ENCODE measurements at regions not wholly inside any gene's neighbourhood (a gene's known extent, or its start where the extent isn't known, plus 50 kb on each side); places are given as distances from the start of the nearest gene placed in this dataset.

DNA sequence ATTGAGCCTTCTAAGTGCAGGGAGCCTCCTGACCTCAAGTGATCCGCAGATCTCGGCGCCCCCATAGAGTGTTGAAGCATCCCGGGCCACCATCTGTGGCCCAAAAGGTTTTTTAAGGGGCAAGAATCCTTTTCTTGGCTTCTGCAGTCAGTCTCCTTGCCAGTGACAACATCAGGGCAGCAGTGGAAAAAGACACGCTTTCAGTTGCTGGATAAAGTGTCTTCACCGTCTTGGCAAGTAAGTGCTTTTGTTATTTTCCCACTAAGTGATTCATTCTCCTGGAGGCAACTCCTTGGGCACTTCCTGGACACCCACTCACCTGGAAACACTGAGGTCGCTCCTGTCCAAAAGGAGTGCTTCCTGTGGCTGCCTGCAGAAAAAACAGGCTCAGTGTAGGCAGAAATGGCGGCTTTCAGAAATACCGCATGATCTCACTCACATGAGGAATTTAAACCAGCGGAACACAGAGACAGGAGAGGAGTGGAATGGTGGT lies 71.7 kb upstream of the ABHD2 start:
- Histone ChIP-seq H3K9me3 (peaks cover 18% of the 10 kb centered on the region; the same call in 1 of the 3 replicates), H3K4me1 (peaks cover 17% of the 10 kb centered on the region), H3K4me2 (no peak overlapping the region; the same call in 2 of the 3 replicates), H3K27ac (peak overlapping the region in 1 of 2 experiments; percentile 79; a peak in 3 of 6 replicates), H3K4me3 (no peak overlapping the region)
- ChIA-PET POLR2A (interaction anchor here (1.0 kb wide), 1 partner anchor 35 kb away, joined by 3 read pairs; no protein-coding TSS in a partner anchor), CTCF (interaction anchor here (0.6 to 32.0 kb wide), 38 partner anchors 8 to 226 kb away, joined by 3 to 851 read pairs (median 4); partner anchors contain the start of genes HAPLN3 and MFGE8)
- WGBS (ENCODE audit: missing lambda C conversion rate) = 83% methylated on average over 10 of the region's 10 CpGs
- no peak for TF ChIP-seq HOXB13 (CRISPR knock-in tag; IDR thresholded peaks at IDR 0.05; ENCODE audit: low read depth)
- TF ChIP-seq KDM1A (IDR thresholded peaks at IDR 0.05; ENCODE audit: low read depth) = no peak
- no peak for TF ChIP-seq SREBF2 (IDR thresholded peaks at IDR 0.05)
- TF ChIP-seq CHD2 (IDR thresholded peaks at IDR 0.05; ENCODE audit: low read length, partially characterized antibody) = no peak
- no peak for TF ChIP-seq TFCP2L1 (CRISPR knock-in tag; IDR thresholded peaks at IDR 0.05)
- TF ChIP-seq, protein P1, sequence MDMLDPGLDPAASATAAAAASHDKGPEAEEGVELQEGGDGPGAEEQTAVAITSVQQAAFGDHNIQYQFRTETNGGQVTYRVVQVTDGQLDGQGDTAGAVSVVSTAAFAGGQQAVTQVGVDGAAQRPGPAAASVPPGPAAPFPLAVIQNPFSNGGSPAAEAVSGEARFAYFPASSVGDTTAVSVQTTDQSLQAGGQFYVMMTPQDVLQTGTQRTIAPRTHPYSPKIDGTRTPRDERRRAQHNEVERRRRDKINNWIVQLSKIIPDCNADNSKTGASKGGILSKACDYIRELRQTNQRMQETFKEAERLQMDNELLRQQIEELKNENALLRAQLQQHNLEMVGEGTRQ (IDR thresholded peaks at IDR 0.05) = no peak
- DNase-seq (ENCODE audit: low read depth in 1 of 2, low spot score in 1 of 2) = no peak
- FAIRE-seq = no peak
- peak; percentile 15 to 33; a peak in 4 of 6 replicates for ATAC-seq

DNA sequence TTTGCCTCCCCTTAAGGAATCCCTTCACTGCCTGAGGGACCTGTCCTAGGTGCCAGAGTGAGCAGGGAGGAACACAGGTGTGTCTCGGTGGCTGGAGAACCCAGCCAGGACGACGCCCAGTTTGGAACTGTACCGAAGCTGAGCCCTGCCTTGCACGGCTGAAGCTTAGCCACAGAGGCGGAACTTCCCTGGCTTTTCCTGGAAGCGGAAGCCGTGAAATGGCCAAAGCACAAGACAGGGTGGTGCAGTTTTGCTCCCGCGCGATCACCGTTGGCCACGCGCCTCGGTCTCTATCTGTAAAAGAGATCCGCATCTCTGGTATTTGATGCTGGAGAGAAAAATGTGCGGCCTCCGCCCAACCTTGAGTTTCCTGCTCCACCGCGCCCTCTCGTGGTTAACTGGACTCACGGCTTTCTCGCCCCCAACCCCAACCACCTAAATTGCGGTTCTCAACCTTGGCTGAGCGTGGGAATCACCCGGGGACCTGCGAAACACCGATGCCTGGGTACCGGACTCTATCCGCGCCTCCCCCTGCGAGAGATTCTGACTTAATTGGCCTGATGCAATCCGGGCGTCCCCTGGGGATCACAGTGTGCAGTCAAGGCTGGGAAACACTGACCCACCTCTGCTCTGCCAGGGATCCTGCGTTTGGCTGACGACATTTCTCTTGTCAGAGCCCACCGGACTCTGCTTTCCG lies 70.7 kb upstream of the ABHD2 start:
- FAIRE-seq (no peak), ATAC-seq (peak; percentile 90 to 95), DNase-seq (ENCODE audit: low read depth in 1 of 2, low spot score in 1 of 2) (peak; percentile 82 to 84)
- 4% methylated on average over 37 of the region's 38 CpGs for WGBS (ENCODE audit: missing lambda C conversion rate)
- H3K27ac ChIP-seq = peak overlapping the region; percentile 68 to 79
- H3K4me1 ChIP-seq = peaks cover 17% of the 10 kb centered on the region
- peak overlapping the region; percentile 85 for H3K4me2 ChIP-seq
- TF ChIP-seq SMC3 (IDR thresholded peaks at IDR 0.05) (peak; percentile 99), RAD21 (conservative IDR thresholded peaks at IDR 0.05 in 1 of 2, IDR thresholded peaks at IDR 0.05 in 1 of 2) (peak; percentile 93 to 95), JUNB (IDR thresholded peaks at IDR 0.05) (no peak), ZC3H11A (IDR thresholded peaks at IDR 0.05) (no peak), BHLHE40 (IDR thresholded peaks at IDR 0.05; ENCODE audit: low read depth, low read length) (no peak), RCOR1 (IDR thresholded peaks at IDR 0.05; ENCODE audit: low read depth, low read length) (no peak), GATA3 (IDR thresholded peaks at IDR 0.05; ENCODE audit: borderline replicate concordance) (peak; percentile 32; the same call in 1 of the 2 replicates)
- TF ChIP-seq, protein P2, sequence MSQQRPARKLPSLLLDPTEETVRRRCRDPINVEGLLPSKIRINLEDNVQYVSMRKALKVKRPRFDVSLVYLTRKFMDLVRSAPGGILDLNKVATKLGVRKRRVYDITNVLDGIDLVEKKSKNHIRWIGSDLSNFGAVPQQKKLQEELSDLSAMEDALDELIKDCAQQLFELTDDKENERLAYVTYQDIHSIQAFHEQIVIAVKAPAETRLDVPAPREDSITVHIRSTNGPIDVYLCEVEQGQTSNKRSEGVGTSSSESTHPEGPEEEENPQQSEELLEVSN (IDR thresholded peaks at IDR 0.05; ENCODE audit: borderline replicate concordance, low read depth) = peak; percentile 86
- TF ChIP-seq, protein P3, sequence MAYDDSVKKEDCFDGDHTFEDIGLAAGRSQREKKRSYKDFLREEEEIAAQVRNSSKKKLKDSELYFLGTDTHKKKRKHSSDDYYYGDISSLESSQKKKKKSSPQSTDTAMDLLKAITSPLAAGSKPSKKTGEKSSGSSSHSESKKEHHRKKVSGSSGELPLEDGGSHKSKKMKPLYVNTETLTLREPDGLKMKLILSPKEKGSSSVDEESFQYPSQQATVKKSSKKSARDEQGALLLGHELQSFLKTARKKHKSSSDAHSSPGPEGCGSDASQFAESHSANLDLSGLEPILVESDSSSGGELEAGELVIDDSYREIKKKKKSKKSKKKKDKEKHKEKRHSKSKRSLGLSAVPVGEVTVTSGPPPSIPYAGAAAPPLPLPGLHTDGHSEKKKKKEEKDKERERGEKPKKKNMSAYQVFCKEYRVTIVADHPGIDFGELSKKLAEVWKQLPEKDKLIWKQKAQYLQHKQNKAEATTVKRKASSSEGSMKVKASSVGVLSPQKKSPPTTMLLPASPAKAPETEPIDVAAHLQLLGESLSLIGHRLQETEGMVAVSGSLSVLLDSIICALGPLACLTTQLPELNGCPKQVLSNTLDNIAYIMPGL (CRISPR knock-in tag; IDR thresholded peaks at IDR 0.05; ENCODE audit: borderline replicate concordance) = no peak
- TF ChIP-seq, protein P4, sequence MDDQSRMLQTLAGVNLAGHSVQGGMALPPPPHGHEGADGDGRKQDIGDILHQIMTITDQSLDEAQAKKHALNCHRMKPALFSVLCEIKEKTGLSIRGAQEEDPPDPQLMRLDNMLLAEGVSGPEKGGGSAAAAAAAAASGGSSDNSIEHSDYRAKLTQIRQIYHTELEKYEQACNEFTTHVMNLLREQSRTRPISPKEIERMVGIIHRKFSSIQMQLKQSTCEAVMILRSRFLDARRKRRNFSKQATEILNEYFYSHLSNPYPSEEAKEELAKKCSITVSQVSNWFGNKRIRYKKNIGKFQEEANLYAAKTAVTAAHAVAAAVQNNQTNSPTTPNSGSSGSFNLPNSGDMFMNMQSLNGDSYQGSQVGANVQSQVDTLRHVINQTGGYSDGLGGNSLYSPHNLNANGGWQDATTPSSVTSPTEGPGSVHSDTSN (IDR thresholded peaks at IDR 0.05) = no peak
- TF ChIP-seq, protein P5, sequence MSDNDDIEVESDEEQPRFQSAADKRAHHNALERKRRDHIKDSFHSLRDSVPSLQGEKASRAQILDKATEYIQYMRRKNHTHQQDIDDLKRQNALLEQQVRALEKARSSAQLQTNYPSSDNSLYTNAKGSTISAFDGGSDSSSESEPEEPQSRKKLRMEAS (IDR thresholded peaks at IDR 0.05) = peak; percentile 87
- TF ChIP-seq, protein P6, sequence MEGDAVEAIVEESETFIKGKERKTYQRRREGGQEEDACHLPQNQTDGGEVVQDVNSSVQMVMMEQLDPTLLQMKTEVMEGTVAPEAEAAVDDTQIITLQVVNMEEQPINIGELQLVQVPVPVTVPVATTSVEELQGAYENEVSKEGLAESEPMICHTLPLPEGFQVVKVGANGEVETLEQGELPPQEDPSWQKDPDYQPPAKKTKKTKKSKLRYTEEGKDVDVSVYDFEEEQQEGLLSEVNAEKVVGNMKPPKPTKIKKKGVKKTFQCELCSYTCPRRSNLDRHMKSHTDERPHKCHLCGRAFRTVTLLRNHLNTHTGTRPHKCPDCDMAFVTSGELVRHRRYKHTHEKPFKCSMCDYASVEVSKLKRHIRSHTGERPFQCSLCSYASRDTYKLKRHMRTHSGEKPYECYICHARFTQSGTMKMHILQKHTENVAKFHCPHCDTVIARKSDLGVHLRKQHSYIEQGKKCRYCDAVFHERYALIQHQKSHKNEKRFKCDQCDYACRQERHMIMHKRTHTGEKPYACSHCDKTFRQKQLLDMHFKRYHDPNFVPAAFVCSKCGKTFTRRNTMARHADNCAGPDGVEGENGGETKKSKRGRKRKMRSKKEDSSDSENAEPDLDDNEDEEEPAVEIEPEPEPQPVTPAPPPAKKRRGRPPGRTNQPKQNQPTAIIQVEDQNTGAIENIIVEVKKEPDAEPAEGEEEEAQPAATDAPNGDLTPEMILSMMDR (IDR thresholded peaks at IDR 0.05) = peak; percentile 97
- CTCF ChIA-PET = interaction anchor here (0.6 to 8.1 kb wide), 43 partner anchors 8 to 225 kb away, joined by 3 to 319 read pairs (median 5); partner anchors contain the start of genes HAPLN3 and MFGE8
- H3K9me3 ChIP-seq = peaks cover 18% of the 10 kb centered on the region; the same call in 1 of the 3 replicates
- POLR2A ChIA-PET = interaction anchor here (0.6 to 1.0 kb wide), 3 partner anchors 36 to 213 kb away, joined by 3 to 8 read pairs (median 3); partner anchors contain the start of gene MFGE8
- peak overlapping the region; percentile 37 for H3K4me3 ChIP-seq
